SK-N-SH (cell line): ENCODE measurements at regions not wholly inside any gene's neighbourhood (a gene's known extent, or its start where the extent isn't known, plus 50 kb on each side); places are given as distances from the start of the nearest gene placed in this dataset.

Experiments used
- CTCF ChIA-PET: fragments of 300-600, 350-600 bp; formaldehyde crosslinking; extraction: SDS; loops from one replicate; lab custom pipeline; 2021; lab: Yijun Ruan, JAX
- POLR2A ChIA-PET: fragments of 350-600 bp; sonication (Branson Sonifier 250); formaldehyde crosslinking; extraction: SDS; loops from one replicate; lab custom pipeline; 2020; ENCODE audit warnings: antibody characterized with exemption, inconsistent platforms; lab: Yijun Ruan, JAX
- DNase-seq: peaks from one replicate; pipeline ENCODE4 v3.0.0; 2012
- H2AFZ ChIP-seq: fragments of 200-600 bp; sonication (generic); 2 replicates; pipeline ENCODE4 v1.8.1; 2016; ENCODE audit warnings: antibody characterized with exemption, mild to moderate bottlenecking, low read depth
- H3F3A ChIP-seq: fragments of 200-600 bp; sonication (generic); replicated peaks from 2 replicates; pipeline ENCODE3; 2016; ENCODE audit warnings: antibody characterized with exemption, mild to moderate bottlenecking; ENCODE audit not compliant: insufficient read depth
- H3K27ac ChIP-seq, 2 experiments: fragments of 200-500 bp in 1 of 2; fragments of 200-600 bp in 1 of 2; sonication (Bioruptor generic) in 1 of 2; sonication (generic), shearing (Covaris generic) in 1 of 2; 2 replicates each; pipeline versions ENCODE4 v1.5.1 to v1.6.1; 2014 to 2016; ENCODE audit warnings: low read depth in 2 of 2, inconsistent platforms in 1 of 2, low read length in 1 of 2, mild to moderate bottlenecking in 1 of 2, mixed read lengths in 1 of 2
- H3K27me3 ChIP-seq: fragments of 200-600 bp; sonication (generic), shearing (Covaris generic); 2 replicates; pipeline ENCODE4 v1.6.1; 2016; ENCODE audit warnings: mixed run types; ENCODE audit not compliant: insufficient read depth
- H3K36me3 ChIP-seq, 2 experiments: fragments of 200-500 bp in 1 of 2; fragments of 200-600 bp in 1 of 2; sonication (Bioruptor generic) in 1 of 2; sonication (generic) in 1 of 2; replicated peaks in 1 of 2; 2 replicates each; pipeline versions ENCODE3 to v1.5.1; 2014 to 2016; ENCODE audit warnings: low read length in 1 of 2, mild to moderate bottlenecking in 1 of 2; ENCODE audit not compliant: insufficient read depth in 2 of 2, control insufficient read depth in 1 of 2
- H3K4me1 ChIP-seq, 2 experiments: fragments of 200-500 bp in 1 of 2; fragments of 200-600 bp in 1 of 2; sonication (Bioruptor generic) in 1 of 2; sonication (generic), shearing (Covaris generic) in 1 of 2; 2 replicates each; pipeline versions ENCODE4 v1.5.1 to v1.6.1; 2014 to 2016; ENCODE audit warnings: low read depth in 1 of 2, low read length in 1 of 2, mixed run types in 1 of 2; ENCODE audit not compliant: insufficient read depth in 2 of 2, control insufficient read depth in 1 of 2
- H3K4me2 ChIP-seq: fragments of 200-600 bp; sonication (generic), shearing (Covaris generic); 2 replicates; pipeline ENCODE4 v1.6.1; 2017; ENCODE audit warnings: mixed run types
- H3K4me3 ChIP-seq, 2 experiments: fragments of 200-500 bp in 1 of 2; fragments of 200-600 bp in 1 of 2; sonication (Bioruptor generic) in 1 of 2; sonication (generic), shearing (Covaris generic) in 1 of 2; 2 replicates each; pipeline versions ENCODE4 v1.5.1 to v1.8.1; 2014 to 2016; ENCODE audit warnings: low read depth in 2 of 2, inconsistent platforms in 1 of 2, low read length in 1 of 2, mild to moderate bottlenecking in 1 of 2, mixed read lengths in 1 of 2, moderate library complexity in 1 of 2
- H3K79me2 ChIP-seq: fragments of 200-600 bp; sonication (generic); 2 replicates; pipeline ENCODE4 v1.8.1; 2017; ENCODE audit warnings: mild to moderate bottlenecking; ENCODE audit not compliant: insufficient read depth
- H3K9ac ChIP-seq: fragments of 200-600 bp; sonication (generic); 2 replicates; pipeline ENCODE4 v1.6.1; 2017; ENCODE audit warnings: mixed run types
- H3K9me2 ChIP-seq: fragments of 200-600 bp; sonication (generic); 2 replicates; pipeline ENCODE4 v1.6.1; 2017; ENCODE audit warnings: mixed run types
- H3K9me3 ChIP-seq: fragments of 200-600 bp; sonication (generic); 2 replicates; pipeline ENCODE4 v1.6.1; 2017; ENCODE audit warnings: mixed run types, mild to moderate bottlenecking, moderate library complexity
- H4K20me1 ChIP-seq: fragments of 200-600 bp; sonication (generic); 2 replicates; pipeline ENCODE4 v1.6.1; 2017; ENCODE audit warnings: mild to moderate bottlenecking, mixed run types; ENCODE audit not compliant: insufficient read depth
- GABPA ChIP-seq: IDR thresholded peaks from 2 replicates; pipeline ENCODE4 v1.4.0; 2012; ENCODE audit warnings: low read depth, mild to moderate bottlenecking
- JUND ChIP-seq: IDR thresholded peaks from 2 replicates; pipeline ENCODE4 v1.4.0; 2012
- MEF2A ChIP-seq: IDR thresholded peaks from 2 replicates; pipeline ENCODE4 v1.4.0; 2012; ENCODE audit warnings: low read depth, borderline replicate concordance
- NRF1 ChIP-seq: IDR thresholded peaks from 2 replicates; pipeline ENCODE4 v1.6.1; 2012; ENCODE audit warnings: low read depth, mild to moderate bottlenecking, low read length
- RCOR1 ChIP-seq: fragments of 150-350 bp; IDR thresholded peaks from 2 replicates; pipeline ENCODE4 v1.6.1; 2017; ENCODE audit warnings: antibody characterized with exemption, low read length
- RXRA ChIP-seq: IDR thresholded peaks from 2 replicates; pipeline ENCODE4 v1.4.0; 2012; ENCODE audit warnings: low read depth, mild to moderate bottlenecking, borderline replicate concordance
- SMC3 ChIP-seq: IDR thresholded peaks from 2 replicates; pipeline ENCODE4 v1.6.1; 2012; ENCODE audit warnings: low read depth, low read length, improper control_type of control experiment
- TAF1 ChIP-seq: IDR thresholded peaks from 2 replicates; pipeline ENCODE4 v1.6.1; 2012; ENCODE audit warnings: low read depth, mild to moderate bottlenecking, low read length, moderate library complexity, borderline replicate concordance
- TCF12 ChIP-seq: IDR thresholded peaks from 2 replicates; pipeline ENCODE4 v1.4.0; 2012
- TEAD4 ChIP-seq: IDR thresholded peaks from 2 replicates; pipeline ENCODE4 v1.4.0; 2012; ENCODE audit warnings: mild to moderate bottlenecking, borderline replicate concordance; ENCODE audit not compliant: insufficient read depth
- YY1 ChIP-seq: IDR thresholded peaks from 2 replicates; pipeline ENCODE4 v1.4.0; 2012; ENCODE audit warnings: low read depth, mild to moderate bottlenecking
- WGBS: methylation state at CpG from one replicate; pipeline ENCODE4 v1.1.6; 2017; ENCODE audit warnings: low lambda C conversion rate; 5-methylcytosine and 5-hydroxymethylcytosine counted together
- TF ChIP-seq, protein P1 (sequence below): IDR thresholded peaks from 2 replicates; pipeline ENCODE4 v1.4.0; 2012; ENCODE audit warnings: low read depth, borderline replicate concordance
- TF ChIP-seq, protein P2 (sequence below): IDR thresholded peaks from 2 replicates; pipeline ENCODE4; 2012
- TF ChIP-seq, protein P3 (sequence below): fragments of 150-350 bp; IDR thresholded peaks from 2 replicates; pipeline ENCODE4 v1.6.1; 2017; ENCODE audit warnings: antibody characterized with exemption, low read length, low read depth, borderline replicate concordance
- TF ChIP-seq, protein P4 (sequence below): IDR thresholded peaks from 2 replicates; pipeline ENCODE4 v1.4.0; 2012; ENCODE audit warnings: low read depth
- TF ChIP-seq, protein P5 (sequence below): fragments of 200-600 bp; sonication (generic); IDR thresholded peaks from 2 replicates; pipeline ENCODE4 v1.6.1; 2017; ENCODE audit warnings: antibody characterized with exemption, mild to moderate bottlenecking, moderate library complexity
- TF ChIP-seq, protein P6 (sequence below): fragments of 150-350 bp; IDR thresholded peaks from 2 replicates; pipeline ENCODE4 v1.6.1; 2016; ENCODE audit warnings: mild to moderate bottlenecking, low read depth, low read length
- TF ChIP-seq, protein P7 (sequence below): IDR thresholded peaks from 2 replicates; pipeline ENCODE4 v1.6.1; 2012; ENCODE audit warnings: mild to moderate bottlenecking, low read depth, low read length, moderate library complexity

DNA sequence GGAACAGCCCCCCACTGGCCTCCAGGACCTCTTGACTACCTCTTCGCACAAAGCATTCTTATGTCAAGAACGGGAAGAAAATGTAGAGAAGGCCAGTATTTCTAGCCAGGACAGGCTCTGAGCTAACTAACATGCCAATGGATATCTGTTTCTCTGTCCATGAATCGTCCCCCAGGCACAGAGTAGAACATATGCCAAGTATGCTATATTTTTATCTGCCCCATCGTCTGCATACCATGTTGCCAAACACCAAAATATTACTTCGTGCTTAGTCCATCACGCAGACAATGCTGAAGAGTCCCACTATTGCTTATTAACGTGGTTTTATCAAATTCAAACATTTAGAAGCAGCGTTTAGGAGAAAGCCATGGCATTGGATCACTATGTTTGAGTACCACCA lies 151.4 kb upstream of the CPSF6 start:
- Histone ChIP-seq H3K9ac (no peak overlapping the region), H3K4me2 (no peak overlapping the region), H3K4me3 (no peak overlapping the region), H3K9me2 (no peaks in the 10 kb centered on the region), H3K36me3 (no peaks in the 10 kb centered on the region), H3K79me2 (no peaks in the 10 kb centered on the region), H2AFZ (no peak overlapping the region), H3F3A (no peaks in the 10 kb centered on the region), H3K9me3 (no peaks in the 10 kb centered on the region), H3K27ac (no peak overlapping the region), H3K27me3 (no peaks in the 10 kb centered on the region), H4K20me1 (no peaks in the 10 kb centered on the region), H3K4me1 (no peaks in the 10 kb centered on the region)
- ChIA-PET CTCF (interaction anchor here (1.8 kb wide), 1 partner anchor 18 kb away, joined by 8 read pairs; no protein-coding TSS in a partner anchor), POLR2A (no interaction called here)
- 23% methylated on average over 8 of the region's 8 CpGs for WGBS
- TF ChIP-seq RXRA (no peak), GABPA (no peak), SMC3 (no peak), MEF2A (no peak), TCF12 (no peak)
- TF ChIP-seq, protein P1, sequence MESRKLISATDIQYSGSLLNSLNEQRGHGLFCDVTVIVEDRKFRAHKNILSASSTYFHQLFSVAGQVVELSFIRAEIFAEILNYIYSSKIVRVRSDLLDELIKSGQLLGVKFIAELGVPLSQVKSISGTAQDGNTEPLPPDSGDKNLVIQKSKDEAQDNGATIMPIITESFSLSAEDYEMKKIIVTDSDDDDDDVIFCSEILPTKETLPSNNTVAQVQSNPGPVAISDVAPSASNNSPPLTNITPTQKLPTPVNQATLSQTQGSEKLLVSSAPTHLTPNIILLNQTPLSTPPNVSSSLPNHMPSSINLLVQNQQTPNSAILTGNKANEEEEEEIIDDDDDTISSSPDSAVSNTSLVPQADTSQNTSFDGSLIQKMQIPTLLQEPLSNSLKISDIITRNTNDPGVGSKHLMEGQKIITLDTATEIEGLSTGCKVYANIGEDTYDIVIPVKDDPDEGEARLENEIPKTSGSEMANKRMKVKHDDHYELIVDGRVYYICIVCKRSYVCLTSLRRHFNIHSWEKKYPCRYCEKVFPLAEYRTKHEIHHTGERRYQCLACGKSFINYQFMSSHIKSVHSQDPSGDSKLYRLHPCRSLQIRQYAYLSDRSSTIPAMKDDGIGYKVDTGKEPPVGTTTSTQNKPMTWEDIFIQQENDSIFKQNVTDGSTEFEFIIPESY, result no peak
- TF ChIP-seq, protein P2, sequence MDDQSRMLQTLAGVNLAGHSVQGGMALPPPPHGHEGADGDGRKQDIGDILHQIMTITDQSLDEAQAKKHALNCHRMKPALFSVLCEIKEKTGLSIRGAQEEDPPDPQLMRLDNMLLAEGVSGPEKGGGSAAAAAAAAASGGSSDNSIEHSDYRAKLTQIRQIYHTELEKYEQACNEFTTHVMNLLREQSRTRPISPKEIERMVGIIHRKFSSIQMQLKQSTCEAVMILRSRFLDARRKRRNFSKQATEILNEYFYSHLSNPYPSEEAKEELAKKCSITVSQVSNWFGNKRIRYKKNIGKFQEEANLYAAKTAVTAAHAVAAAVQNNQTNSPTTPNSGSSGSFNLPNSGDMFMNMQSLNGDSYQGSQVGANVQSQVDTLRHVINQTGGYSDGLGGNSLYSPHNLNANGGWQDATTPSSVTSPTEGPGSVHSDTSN, result no peak
- TF ChIP-seq, protein P3, sequence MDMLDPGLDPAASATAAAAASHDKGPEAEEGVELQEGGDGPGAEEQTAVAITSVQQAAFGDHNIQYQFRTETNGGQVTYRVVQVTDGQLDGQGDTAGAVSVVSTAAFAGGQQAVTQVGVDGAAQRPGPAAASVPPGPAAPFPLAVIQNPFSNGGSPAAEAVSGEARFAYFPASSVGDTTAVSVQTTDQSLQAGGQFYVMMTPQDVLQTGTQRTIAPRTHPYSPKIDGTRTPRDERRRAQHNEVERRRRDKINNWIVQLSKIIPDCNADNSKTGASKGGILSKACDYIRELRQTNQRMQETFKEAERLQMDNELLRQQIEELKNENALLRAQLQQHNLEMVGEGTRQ, result no peak
- TF ChIP-seq, protein P4, sequence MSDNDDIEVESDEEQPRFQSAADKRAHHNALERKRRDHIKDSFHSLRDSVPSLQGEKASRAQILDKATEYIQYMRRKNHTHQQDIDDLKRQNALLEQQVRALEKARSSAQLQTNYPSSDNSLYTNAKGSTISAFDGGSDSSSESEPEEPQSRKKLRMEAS, result no peak
- DNase-seq, result no peak

DNA sequence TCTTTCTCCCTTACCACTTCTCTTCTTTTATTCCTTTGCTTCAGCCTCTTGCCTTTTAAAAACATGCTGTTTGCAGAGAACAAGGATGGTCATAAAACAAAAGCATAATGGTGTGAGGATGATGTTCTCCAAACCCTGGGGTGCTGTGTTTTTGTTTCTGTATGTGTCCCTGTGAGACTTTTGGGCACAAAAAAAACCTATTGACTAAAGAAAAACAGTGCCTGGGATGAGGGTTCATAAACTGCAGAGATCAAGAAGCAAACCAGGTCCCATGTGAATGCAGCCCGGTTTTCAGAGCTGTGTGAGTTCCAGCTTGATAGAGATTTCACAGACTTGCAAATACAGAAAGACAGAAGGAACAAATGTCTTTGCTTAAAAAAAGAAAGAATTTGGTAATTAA lies 148.6 kb upstream of the CPSF6 start:
- H3K9ac ChIP-seq, result no peak overlapping the region
- H3K4me2 ChIP-seq, result no peak overlapping the region
- no peak for DNase-seq
- CTCF ChIA-PET, result interaction anchor here (0.5 to 1.0 kb wide), 2 partner anchors 21 to 1589 kb away, joined by 3 to 4 read pairs; no protein-coding TSS in a partner anchor
- H3K36me3 ChIP-seq, result no peaks in the 10 kb centered on the region
- no peaks in the 10 kb centered on the region for H3K27me3 ChIP-seq
- H2AFZ ChIP-seq, result no peak overlapping the region; the same call in 1 of the 2 replicates
- POLR2A ChIA-PET, result no interaction called here
- 13% methylated on average over 1 of the region's 1 CpG for WGBS
- H3K4me3 ChIP-seq, result no peak overlapping the region
- no peak overlapping the region for H3K27ac ChIP-seq
- H3K4me1 ChIP-seq, result no peaks in the 10 kb centered on the region
- H3K9me2 ChIP-seq, result no peaks in the 10 kb centered on the region
- H3F3A ChIP-seq, result no peaks in the 10 kb centered on the region
- no peaks in the 10 kb centered on the region for H3K9me3 ChIP-seq
- H4K20me1 ChIP-seq, result no peaks in the 10 kb centered on the region
- H3K79me2 ChIP-seq, result no peaks in the 10 kb centered on the region
- no peak for TF ChIP-seq NRF1
- TF ChIP-seq, protein P5, sequence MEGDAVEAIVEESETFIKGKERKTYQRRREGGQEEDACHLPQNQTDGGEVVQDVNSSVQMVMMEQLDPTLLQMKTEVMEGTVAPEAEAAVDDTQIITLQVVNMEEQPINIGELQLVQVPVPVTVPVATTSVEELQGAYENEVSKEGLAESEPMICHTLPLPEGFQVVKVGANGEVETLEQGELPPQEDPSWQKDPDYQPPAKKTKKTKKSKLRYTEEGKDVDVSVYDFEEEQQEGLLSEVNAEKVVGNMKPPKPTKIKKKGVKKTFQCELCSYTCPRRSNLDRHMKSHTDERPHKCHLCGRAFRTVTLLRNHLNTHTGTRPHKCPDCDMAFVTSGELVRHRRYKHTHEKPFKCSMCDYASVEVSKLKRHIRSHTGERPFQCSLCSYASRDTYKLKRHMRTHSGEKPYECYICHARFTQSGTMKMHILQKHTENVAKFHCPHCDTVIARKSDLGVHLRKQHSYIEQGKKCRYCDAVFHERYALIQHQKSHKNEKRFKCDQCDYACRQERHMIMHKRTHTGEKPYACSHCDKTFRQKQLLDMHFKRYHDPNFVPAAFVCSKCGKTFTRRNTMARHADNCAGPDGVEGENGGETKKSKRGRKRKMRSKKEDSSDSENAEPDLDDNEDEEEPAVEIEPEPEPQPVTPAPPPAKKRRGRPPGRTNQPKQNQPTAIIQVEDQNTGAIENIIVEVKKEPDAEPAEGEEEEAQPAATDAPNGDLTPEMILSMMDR, result no peak
- TF ChIP-seq YY1, result no peak
- TF ChIP-seq RCOR1, result no peak
- no peak for TF ChIP-seq TAF1
- no peak for TF ChIP-seq TEAD4
- TF ChIP-seq, protein P6, sequence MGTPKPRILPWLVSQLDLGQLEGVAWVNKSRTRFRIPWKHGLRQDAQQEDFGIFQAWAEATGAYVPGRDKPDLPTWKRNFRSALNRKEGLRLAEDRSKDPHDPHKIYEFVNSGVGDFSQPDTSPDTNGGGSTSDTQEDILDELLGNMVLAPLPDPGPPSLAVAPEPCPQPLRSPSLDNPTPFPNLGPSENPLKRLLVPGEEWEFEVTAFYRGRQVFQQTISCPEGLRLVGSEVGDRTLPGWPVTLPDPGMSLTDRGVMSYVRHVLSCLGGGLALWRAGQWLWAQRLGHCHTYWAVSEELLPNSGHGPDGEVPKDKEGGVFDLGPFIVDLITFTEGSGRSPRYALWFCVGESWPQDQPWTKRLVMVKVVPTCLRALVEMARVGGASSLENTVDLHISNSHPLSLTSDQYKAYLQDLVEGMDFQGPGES, result no peak
- no peak for TF ChIP-seq JUND
- TF ChIP-seq, protein P7, sequence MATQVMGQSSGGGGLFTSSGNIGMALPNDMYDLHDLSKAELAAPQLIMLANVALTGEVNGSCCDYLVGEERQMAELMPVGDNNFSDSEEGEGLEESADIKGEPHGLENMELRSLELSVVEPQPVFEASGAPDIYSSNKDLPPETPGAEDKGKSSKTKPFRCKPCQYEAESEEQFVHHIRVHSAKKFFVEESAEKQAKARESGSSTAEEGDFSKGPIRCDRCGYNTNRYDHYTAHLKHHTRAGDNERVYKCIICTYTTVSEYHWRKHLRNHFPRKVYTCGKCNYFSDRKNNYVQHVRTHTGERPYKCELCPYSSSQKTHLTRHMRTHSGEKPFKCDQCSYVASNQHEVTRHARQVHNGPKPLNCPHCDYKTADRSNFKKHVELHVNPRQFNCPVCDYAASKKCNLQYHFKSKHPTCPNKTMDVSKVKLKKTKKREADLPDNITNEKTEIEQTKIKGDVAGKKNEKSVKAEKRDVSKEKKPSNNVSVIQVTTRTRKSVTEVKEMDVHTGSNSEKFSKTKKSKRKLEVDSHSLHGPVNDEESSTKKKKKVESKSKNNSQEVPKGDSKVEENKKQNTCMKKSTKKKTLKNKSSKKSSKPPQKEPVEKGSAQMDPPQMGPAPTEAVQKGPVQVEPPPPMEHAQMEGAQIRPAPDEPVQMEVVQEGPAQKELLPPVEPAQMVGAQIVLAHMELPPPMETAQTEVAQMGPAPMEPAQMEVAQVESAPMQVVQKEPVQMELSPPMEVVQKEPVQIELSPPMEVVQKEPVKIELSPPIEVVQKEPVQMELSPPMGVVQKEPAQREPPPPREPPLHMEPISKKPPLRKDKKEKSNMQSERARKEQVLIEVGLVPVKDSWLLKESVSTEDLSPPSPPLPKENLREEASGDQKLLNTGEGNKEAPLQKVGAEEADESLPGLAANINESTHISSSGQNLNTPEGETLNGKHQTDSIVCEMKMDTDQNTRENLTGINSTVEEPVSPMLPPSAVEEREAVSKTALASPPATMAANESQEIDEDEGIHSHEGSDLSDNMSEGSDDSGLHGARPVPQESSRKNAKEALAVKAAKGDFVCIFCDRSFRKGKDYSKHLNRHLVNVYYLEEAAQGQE, result no peak
